SU-DHL-6 (cell line): ENCODE measurements at regions not wholly inside any gene's neighbourhood (a gene's known extent, or its start where the extent isn't known, plus 50 kb on each side); places are given as distances from the start of the nearest gene placed in this dataset.

ENCODE experiments used
- H2AFZ ChIP-seq: fragments of 200-600 bp; sonication (generic); 2 replicates; pipeline ENCODE4 v1.6.1; 2014; ENCODE audit warnings: low read depth, mild to moderate bottlenecking, moderate library complexity, mixed read lengths, antibody characterized with exemption, low read length; ENCODE audit not compliant: severe bottlenecking
- H3F3A ChIP-seq: fragments of 200-600 bp; shearing (Covaris generic); 2 replicates; pipeline ENCODE4 v1.6.0; 2016; ENCODE audit warnings: antibody characterized with exemption, mild to moderate bottlenecking; ENCODE audit not compliant: insufficient read depth
- H3K27ac ChIP-seq: fragments of 200-600 bp; sonication (generic); 2 replicates; pipeline ENCODE4 v1.5.1; 2016; ENCODE audit warnings: low read depth, mild to moderate bottlenecking, low read length, moderate library complexity, mixed read lengths
- H3K27me3 ChIP-seq: fragments of 200-600 bp; sonication (generic), shearing (Covaris generic); 2 replicates; pipeline ENCODE4 v1.6.0; 2014; ENCODE audit warnings: mild to moderate bottlenecking, low read length
- H3K36me3 ChIP-seq: fragments of 200-600 bp; sonication (generic); 2 replicates; pipeline ENCODE4 v1.6.1; 2014; ENCODE audit warnings: mild to moderate bottlenecking, low read length, mixed read lengths
- H3K4me2 ChIP-seq: fragments of 300-600, 200-600 bp; shearing (Covaris generic), sonication (generic); 2 replicates; pipeline ENCODE4 v1.6.0; 2014; ENCODE audit warnings: low read length, low read depth, mild to moderate bottlenecking; ENCODE audit not compliant: poor library complexity, severe bottlenecking
- H3K4me3 ChIP-seq: fragments of 200-600 bp; sonication (generic); 2 replicates; pipeline ENCODE4 v1.5.1; 2014; ENCODE audit warnings: antibody characterized with exemption, low read length, mild to moderate bottlenecking, mixed read lengths; ENCODE audit not compliant: insufficient read depth, poor library complexity, severe bottlenecking
- H3K79me2 ChIP-seq: fragments of 200-600 bp; sonication (generic); 2 replicates; pipeline ENCODE4 v1.6.1; 2014; ENCODE audit warnings: mild to moderate bottlenecking, low read length, moderate library complexity; ENCODE audit not compliant: insufficient read depth
- H3K9ac ChIP-seq: fragments of 200-600 bp; sonication (generic); 2 replicates; pipeline ENCODE4 v1.7.0; 2014; ENCODE audit warnings: mild to moderate bottlenecking, low read length
- H3K9me2 ChIP-seq: fragments of 200-600 bp; sonication (generic); replicated peaks from 2 replicates; pipeline ENCODE4 v1.6.1; 2014; ENCODE audit warnings: low read length; ENCODE audit not compliant: insufficient read depth
- H3K9me3 ChIP-seq: fragments of 200-600 bp; sonication (generic); 2 replicates; pipeline ENCODE4 v1.6.1; 2014; ENCODE audit warnings: low read length, mixed read lengths; ENCODE audit not compliant: insufficient read depth
- H4K20me1 ChIP-seq: fragments of 200-600 bp; sonication (generic); 2 replicates; pipeline ENCODE4 v1.6.1; 2014; ENCODE audit warnings: low read depth, mild to moderate bottlenecking, antibody characterized with exemption, low read length, moderate library complexity, mixed read lengths
- EZH2phosphoT487 ChIP-seq: fragments of 200-600 bp; sonication (generic), shearing (Covaris generic); conservative IDR thresholded peaks from 2 replicates; pipeline ENCODE4 v1.6.1; 2018; ENCODE audit warnings: mild to moderate bottlenecking, antibody characterized with exemption, low read length, moderate library complexity, mixed read lengths
- TF ChIP-seq, protein P1 (sequence below): fragments of 200-600 bp; sonication (generic); IDR thresholded peaks from one replicate; pipeline ENCODE4 v1.5.1; 2017; ENCODE audit warnings: antibody characterized with exemption, mild to moderate bottlenecking, low read length, moderate library complexity; ENCODE audit not compliant: insufficient read depth, poor library complexity, severe bottlenecking

DNA sequence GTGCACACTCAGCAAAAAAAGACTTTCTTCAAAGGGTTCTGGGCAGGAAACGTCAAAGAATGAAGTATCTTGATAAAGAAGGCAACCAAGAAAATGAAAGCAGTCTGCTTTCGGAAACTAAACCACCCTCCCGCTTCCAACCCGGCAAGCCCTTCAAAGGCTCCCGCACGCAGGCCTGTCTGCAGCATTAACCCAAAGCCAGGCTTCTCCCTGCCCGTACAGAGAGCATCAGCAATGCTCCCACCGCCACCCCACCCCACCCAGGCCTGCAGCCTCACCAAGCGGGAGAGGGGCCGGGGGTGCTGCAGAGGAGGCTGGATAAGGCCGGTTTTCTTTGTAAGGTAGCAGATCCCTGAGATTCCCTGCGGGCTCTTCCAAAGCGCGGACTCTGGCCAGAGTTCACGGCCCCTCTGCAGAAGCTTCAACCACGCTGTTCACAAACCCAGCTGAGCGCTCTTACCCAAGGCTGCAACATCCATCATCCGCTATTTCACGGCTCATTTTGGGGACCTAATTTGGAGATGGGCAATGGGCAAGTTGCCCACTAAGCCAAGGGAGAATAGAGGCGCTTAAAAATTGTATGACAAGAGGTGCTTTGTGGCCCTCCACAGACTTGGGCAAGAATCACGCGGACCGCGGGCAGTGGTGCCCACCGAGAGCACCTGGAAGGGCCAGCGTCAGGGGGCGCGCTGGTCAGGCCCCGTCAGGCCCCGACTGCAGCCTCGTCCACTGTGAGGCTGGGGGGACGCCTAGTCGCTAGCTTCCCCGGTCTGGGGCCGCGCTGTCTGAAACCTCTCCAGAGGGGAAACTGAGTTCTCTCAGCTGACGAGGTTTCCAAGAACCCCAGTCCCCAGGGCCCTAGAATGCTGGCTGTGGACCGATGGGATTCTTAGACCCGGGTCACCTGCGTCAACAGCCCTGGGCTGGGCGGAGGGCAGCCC lies 225.4 kb upstream of the ID2 start:
- Histone ChIP-seq H3K9ac (no peak overlapping the region), H3K4me3 (no peak overlapping the region), H2AFZ (no peak overlapping the region), H3K27ac (no peak overlapping the region), H3K4me2 (no peak overlapping the region), H3K79me2 (no peaks in the 10 kb centered on the region), H3K36me3 (no peaks in the 10 kb centered on the region), H3K9me2 (no peaks in the 10 kb centered on the region), H4K20me1 (no peaks in the 10 kb centered on the region), H3K27me3 (no peaks in the 10 kb centered on the region), H3K9me3 (no peaks in the 10 kb centered on the region), H3F3A (no peaks in the 10 kb centered on the region)
- no peak for TF ChIP-seq EZH2phosphoT487
- TF ChIP-seq, protein P1, sequence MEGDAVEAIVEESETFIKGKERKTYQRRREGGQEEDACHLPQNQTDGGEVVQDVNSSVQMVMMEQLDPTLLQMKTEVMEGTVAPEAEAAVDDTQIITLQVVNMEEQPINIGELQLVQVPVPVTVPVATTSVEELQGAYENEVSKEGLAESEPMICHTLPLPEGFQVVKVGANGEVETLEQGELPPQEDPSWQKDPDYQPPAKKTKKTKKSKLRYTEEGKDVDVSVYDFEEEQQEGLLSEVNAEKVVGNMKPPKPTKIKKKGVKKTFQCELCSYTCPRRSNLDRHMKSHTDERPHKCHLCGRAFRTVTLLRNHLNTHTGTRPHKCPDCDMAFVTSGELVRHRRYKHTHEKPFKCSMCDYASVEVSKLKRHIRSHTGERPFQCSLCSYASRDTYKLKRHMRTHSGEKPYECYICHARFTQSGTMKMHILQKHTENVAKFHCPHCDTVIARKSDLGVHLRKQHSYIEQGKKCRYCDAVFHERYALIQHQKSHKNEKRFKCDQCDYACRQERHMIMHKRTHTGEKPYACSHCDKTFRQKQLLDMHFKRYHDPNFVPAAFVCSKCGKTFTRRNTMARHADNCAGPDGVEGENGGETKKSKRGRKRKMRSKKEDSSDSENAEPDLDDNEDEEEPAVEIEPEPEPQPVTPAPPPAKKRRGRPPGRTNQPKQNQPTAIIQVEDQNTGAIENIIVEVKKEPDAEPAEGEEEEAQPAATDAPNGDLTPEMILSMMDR = no peak

DNA sequence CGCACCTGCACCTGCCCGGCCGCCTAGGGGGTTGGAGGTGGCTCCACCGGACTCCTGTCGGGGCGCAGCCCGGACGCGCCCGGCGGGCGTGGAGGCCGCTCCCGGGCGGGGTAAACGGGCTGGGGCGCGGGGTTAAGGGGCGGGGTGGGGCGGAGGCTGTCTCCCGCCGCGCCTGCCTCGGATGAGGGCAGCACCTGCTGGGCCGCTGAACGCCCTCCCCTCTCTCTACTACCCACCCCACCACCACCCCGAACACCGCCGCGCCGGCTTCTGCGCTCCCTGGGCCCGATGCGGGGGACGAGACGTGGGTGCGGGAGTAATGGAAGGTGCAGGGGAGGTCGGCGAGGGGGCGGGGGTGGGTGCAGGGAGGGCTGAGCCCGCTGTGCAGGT lies 224.8 kb upstream of the ID2 start:
- no peak overlapping the region for H3K4me2 ChIP-seq

GRCh38 chr2:8457699-8458502 lies 224.0 kb upstream of the ID2 start:
- H4K20me1 ChIP-seq = no peaks in the 10 kb centered on the region
- no peak overlapping the region for H3K4me2 ChIP-seq
- no peak overlapping the region for H3K9ac ChIP-seq
- TF ChIP-seq, protein P1 = no peak
- no peak for TF ChIP-seq EZH2phosphoT487
- no peaks in the 10 kb centered on the region for H3K36me3 ChIP-seq
- H3K27ac ChIP-seq = no peak overlapping the region
- H2AFZ ChIP-seq = no peak overlapping the region
- H3F3A ChIP-seq = no peaks in the 10 kb centered on the region
- H3K27me3 ChIP-seq = no peaks in the 10 kb centered on the region
- no peak overlapping the region for H3K4me3 ChIP-seq
- H3K9me2 ChIP-seq = no peaks in the 10 kb centered on the region
- no peaks in the 10 kb centered on the region for H3K9me3 ChIP-seq
- no peaks in the 10 kb centered on the region for H3K79me2 ChIP-seq

More for the DNA sequence above, 224.8 kb upstream of the ID2 start:
- Histone ChIP-seq H3K4me3 (no peak overlapping the region), H2AFZ (no peak overlapping the region), H3K9ac (no peak overlapping the region), H3K9me3 (no peaks in the 10 kb centered on the region), H4K20me1 (no peaks in the 10 kb centered on the region), H3K79me2 (no peaks in the 10 kb centered on the region), H3K9me2 (no peaks in the 10 kb centered on the region), H3K27ac (no peak overlapping the region), H3K27me3 (no peaks in the 10 kb centered on the region), H3K36me3 (no peaks in the 10 kb centered on the region), H3F3A (no peaks in the 10 kb centered on the region)
- TF ChIP-seq, protein P1 = no peak
